GM12875 (cell line): ENCODE measurements at regions not wholly inside any gene's neighbourhood (a gene's known extent, or its start where the extent isn't known, plus 50 kb on each side); places are given as distances from the start of the nearest gene placed in this dataset.

Experiments used
- H3K4me3 ChIP-seq: one replicate; pipeline ENCODE4 v1.5.1; 2011; ENCODE audit warnings: low read depth, low read length, control low read depth
- TF ChIP-seq, protein P1 (sequence below): IDR thresholded peaks from 2 replicates; pipeline ENCODE4 v1.5.1; 2011; ENCODE audit warnings: low read depth, mild to moderate bottlenecking, control low read depth, inconsistent platforms, low read length, moderate library complexity, borderline replicate concordance; ENCODE audit not compliant: insufficient read depth

DNA sequence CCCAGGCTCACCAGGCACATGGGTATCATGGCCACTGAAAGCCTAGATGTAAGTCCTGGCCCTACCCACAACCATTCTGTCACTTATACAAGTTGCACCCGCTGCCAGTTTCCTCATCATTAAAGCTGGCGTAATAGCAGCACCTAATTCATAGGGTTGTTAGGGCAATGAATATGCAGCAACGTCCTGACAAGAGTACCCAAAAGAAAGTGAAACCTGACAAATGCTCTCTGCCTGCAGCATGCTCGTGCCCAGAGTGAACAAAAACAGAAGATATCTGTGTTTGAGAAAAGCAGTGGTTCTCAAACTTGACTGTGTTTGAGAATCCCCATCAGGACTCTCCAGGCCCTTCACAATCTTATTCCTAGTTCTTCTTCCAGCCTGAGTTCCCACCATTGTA is 632.4 kb downstream of the SEMA5A start:
- TF ChIP-seq, protein P1, sequence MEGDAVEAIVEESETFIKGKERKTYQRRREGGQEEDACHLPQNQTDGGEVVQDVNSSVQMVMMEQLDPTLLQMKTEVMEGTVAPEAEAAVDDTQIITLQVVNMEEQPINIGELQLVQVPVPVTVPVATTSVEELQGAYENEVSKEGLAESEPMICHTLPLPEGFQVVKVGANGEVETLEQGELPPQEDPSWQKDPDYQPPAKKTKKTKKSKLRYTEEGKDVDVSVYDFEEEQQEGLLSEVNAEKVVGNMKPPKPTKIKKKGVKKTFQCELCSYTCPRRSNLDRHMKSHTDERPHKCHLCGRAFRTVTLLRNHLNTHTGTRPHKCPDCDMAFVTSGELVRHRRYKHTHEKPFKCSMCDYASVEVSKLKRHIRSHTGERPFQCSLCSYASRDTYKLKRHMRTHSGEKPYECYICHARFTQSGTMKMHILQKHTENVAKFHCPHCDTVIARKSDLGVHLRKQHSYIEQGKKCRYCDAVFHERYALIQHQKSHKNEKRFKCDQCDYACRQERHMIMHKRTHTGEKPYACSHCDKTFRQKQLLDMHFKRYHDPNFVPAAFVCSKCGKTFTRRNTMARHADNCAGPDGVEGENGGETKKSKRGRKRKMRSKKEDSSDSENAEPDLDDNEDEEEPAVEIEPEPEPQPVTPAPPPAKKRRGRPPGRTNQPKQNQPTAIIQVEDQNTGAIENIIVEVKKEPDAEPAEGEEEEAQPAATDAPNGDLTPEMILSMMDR = no peak
- no peak overlapping the region for H3K4me3 ChIP-seq

DNA sequence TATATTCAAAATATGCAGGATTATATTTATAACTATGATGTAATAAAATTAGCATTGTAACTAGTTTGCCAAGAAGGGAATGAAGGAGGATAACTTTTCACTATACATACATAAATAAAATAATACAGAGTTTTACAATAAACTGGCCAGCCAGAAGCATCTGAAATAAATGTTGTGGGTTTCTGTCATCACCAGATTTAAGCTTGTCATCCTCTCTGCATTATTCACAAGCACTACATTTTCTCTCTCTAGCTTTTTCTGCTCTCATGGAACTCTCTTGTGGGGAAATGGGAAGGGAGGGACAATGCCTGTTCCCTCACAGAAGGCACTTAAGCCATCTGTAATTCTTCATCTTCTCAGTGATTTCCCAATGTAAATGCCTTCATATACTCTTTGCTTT is 626.8 kb downstream of the SEMA5A start:
- H3K4me3 ChIP-seq = no peak overlapping the region
- TF ChIP-seq, protein P1 = no peak

DNA sequence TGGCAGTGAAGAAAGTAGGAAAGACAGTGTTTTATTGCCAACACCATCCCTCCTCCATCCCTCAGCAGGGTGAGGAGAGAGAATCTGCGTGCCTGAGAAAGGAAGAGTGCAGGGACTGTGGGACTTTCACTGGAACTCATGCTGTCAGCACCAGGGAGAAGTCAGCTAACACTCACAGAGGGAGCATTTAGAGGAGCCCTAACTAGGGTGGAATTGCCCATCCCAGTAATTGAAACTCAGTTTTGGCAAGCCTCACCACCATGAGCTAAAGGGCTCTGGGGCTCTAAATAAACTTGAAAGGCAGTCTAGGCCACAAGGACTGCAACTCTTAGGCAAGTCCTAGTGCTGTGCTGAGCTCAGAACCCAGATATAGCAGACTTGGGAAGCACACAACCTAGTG is 622.3 kb downstream of the SEMA5A start:
- no peak overlapping the region for H3K4me3 ChIP-seq
- TF ChIP-seq, protein P1 = no peak

DNA sequence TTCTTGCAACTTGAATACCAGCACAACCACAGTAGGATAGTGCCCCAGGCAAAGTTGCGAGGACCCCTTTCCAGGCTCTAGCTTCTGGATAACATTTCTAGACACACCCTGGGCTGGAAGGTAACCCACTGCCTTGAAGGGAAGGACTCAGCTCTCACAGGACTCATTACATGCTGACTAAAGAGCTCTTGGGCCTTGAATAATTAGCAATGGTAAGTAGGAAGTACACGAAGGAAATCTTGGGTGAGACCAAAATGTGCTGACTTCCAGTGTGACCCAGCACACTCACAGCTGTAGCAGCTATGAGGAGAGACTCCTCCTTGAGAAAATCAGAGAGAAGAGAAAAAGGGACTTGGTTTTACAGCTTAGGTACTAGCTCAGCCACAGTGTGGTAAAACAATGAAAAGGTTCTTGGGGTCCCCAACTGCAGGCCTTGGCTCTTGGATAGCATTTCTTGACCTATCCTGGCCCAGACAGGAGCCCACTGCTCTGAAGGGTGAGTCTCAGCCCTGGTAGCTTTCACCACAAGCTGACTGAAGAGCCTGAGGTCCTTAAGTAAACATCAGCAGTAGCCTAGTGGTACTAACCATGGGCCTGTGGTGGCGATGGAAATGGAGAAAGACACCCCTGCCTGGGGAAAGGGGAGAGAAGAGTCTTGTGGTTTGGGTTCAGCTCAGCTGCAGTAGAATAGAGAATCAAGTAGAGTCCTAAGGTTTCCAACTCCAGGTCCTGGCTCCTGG is 621.7 kb downstream of the SEMA5A start:
- H3K4me3 ChIP-seq = no peak overlapping the region
- TF ChIP-seq, protein P1 = no peak

DNA sequence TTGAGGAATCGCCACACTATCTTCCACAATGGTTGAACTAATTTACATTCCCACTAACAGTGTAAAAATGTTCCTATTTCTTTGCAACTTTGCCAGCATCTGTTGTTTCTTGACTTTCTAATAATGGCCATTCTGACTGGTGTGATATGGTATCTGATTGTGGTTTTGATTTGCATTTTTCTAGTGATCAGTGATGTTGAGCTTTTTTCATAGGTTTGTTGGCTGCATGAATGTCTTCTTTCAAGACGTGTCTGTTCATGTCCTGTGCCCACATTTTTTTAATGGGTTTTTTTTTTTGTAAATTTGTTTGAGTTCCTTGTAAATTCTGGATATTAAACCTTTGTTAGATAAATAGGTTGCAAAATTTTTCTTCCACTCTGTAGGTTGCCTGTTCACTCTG is 615.9 kb downstream of the SEMA5A start:
- H3K4me3 ChIP-seq = no peak overlapping the region
- TF ChIP-seq, protein P1 = no peak

DNA sequence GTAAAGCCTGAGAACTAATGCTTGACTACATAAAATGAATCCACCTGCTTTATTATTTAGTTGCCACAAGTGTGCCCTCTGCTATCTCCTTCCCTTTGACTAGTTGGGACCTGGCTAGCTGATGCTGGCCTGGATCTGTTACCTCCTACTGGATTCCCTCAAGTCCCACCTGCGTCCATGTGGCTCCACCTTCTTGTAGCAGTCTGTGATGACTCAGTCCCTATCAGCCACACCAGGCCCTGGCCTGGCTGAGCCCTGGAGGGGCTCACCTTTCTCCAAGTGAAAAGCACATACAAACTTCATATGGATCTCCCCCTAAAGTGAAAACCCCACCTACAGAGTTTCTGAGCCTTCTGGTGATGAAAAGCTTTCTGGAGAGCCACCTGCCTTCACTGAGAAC is 611.4 kb downstream of the SEMA5A start:
- no peak overlapping the region for H3K4me3 ChIP-seq
- TF ChIP-seq, protein P1 = no peak

DNA sequence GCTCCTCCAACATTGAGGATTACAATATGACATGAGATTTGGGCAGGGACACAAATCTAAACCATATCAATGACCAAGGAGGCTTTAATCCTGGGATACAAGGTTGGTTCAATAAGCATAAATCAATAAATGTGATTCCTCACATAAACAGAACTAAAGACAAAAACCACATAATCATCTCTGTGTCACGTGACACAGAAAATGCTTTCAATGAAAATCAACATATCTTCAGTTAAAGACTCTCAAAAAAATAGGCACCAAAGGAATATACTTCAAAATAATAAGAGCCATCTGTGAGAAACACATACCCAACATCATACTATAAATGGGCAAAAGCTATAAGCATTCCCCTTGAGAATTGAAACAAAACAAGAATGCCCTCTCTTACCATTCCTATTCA is 604.9 kb downstream of the SEMA5A start:
- no peak overlapping the region for H3K4me3 ChIP-seq
- TF ChIP-seq, protein P1 = no peak
